OCI-LY7 (cell line): ENCODE measurements at regions not wholly inside any gene's neighbourhood (a gene's known extent, or its start where the extent isn't known, plus 50 kb on each side); places are given as distances from the start of the nearest gene placed in this dataset.

Experiments
- BruUV-seq: library from RNA; stranded (reverse); fragments of 400-500 nt; replicated peaks from 2 replicates; lab custom pipeline; 2021; lab: Mats Ljungman, UMichigan
- CTCF ChIA-PET: fragments of 300-600 bp; sonication (Branson Sonifier 250); formaldehyde crosslinking; loops from one replicate; lab custom pipeline; 2022; ENCODE audit warnings: antibody characterized with exemption; ENCODE audit not compliant: unreplicated experiment; lab: Charles Lee
- POLR2A ChIA-PET: fragments of 300-600 bp; sonication (Branson Sonifier 250); formaldehyde crosslinking; loops from one replicate; lab custom pipeline; 2022; ENCODE audit warnings: antibody characterized with exemption; lab: Charles Lee
- DNase-seq: peaks from one replicate; pipeline ENCODE4 v3.0.0-alpha.2; 2015; ENCODE audit warnings: low spot score
- H2AFZ ChIP-seq: fragments of 200-600 bp; sonication (generic), shearing (Covaris generic); 2 replicates; pipeline ENCODE4 v1.6.1; 2014; ENCODE audit warnings: mild to moderate bottlenecking, antibody characterized with exemption, low read length, moderate library complexity
- H3K27ac ChIP-seq: fragments of 200-600 bp; sonication (generic); 2 replicates; pipeline ENCODE4 v1.5.1; 2014; ENCODE audit warnings: mixed run types, low read depth, mild to moderate bottlenecking, moderate library complexity, low read length, inconsistent platforms; ENCODE audit not compliant: poor library complexity, severe bottlenecking
- H3K36me3 ChIP-seq: fragments of 200-600 bp; sonication (generic); 2 replicates; pipeline ENCODE4 v1.6.1; 2014; ENCODE audit warnings: mild to moderate bottlenecking, antibody characterized with exemption, low read length, moderate library complexity, mixed read lengths; ENCODE audit not compliant: insufficient read depth
- H3K4me1 ChIP-seq: fragments of 200-600 bp; sonication (generic); 2 replicates; pipeline ENCODE4 v1.5.1; 2014; ENCODE audit warnings: mild to moderate bottlenecking, low read length; ENCODE audit not compliant: insufficient read depth, poor library complexity, severe bottlenecking
- H3K4me2 ChIP-seq: fragments of 200-600 bp; sonication (generic); 2 replicates; pipeline ENCODE4 v1.6.1; 2014; ENCODE audit warnings: mild to moderate bottlenecking, low read length
- H3K4me3 ChIP-seq: fragments of 200-600 bp; sonication (generic); 2 replicates; pipeline ENCODE4 v1.5.1; 2014; ENCODE audit warnings: mild to moderate bottlenecking, low read depth, low read length; ENCODE audit not compliant: poor library complexity, severe bottlenecking
- H3K79me2 ChIP-seq: fragments of 200-600 bp; sonication (generic); 2 replicates; pipeline ENCODE4 v1.6.1; 2016; ENCODE audit warnings: low read depth, mild to moderate bottlenecking, low read length, moderate library complexity, mixed read lengths; ENCODE audit not compliant: insufficient read depth
- H3K9me2 ChIP-seq: fragments of 200-600 bp; sonication (generic); 2 replicates; pipeline ENCODE4 v1.6.1; 2016; ENCODE audit warnings: mild to moderate bottlenecking, low read length, mixed read lengths; ENCODE audit not compliant: insufficient read depth
- H3K9me3 ChIP-seq: fragments of 200-600 bp; sonication (generic); 2 replicates; pipeline ENCODE4 v1.6.1; 2014; ENCODE audit warnings: mild to moderate bottlenecking, mixed run types, low read length, mixed read lengths
- H4K20me1 ChIP-seq: fragments of 200-600 bp; sonication (generic); 2 replicates; pipeline ENCODE4 v1.6.1; 2014; ENCODE audit warnings: mild to moderate bottlenecking, antibody characterized with exemption, low read length, moderate library complexity, mixed read lengths; ENCODE audit not compliant: insufficient read depth
- EZH2phosphoT487 ChIP-seq: fragments of 200-600 bp; sonication (generic); IDR thresholded peaks from 2 replicates; pipeline ENCODE4 v1.6.1; 2018; ENCODE audit warnings: low read depth, borderline replicate concordance, mild to moderate bottlenecking, mixed run types, antibody characterized with exemption, low read length, moderate library complexity, mixed read lengths
- intact Hi-C: fragments of 100-400 bp; cut with micrococcal nuclease; formaldehyde crosslinking; loops from one replicate; pipeline ENCODE4 v1.10.0; 2022; ENCODE audit not compliant: unreplicated experiment
- TF ChIP-seq, protein P1 (sequence below): fragments of 200-600 bp; sonication (generic); conservative IDR thresholded peaks from 2 replicates; pipeline ENCODE4 v1.5.1; 2014; ENCODE audit warnings: mild to moderate bottlenecking, antibody characterized with exemption, low read length, moderate library complexity, mixed read lengths

DNA sequence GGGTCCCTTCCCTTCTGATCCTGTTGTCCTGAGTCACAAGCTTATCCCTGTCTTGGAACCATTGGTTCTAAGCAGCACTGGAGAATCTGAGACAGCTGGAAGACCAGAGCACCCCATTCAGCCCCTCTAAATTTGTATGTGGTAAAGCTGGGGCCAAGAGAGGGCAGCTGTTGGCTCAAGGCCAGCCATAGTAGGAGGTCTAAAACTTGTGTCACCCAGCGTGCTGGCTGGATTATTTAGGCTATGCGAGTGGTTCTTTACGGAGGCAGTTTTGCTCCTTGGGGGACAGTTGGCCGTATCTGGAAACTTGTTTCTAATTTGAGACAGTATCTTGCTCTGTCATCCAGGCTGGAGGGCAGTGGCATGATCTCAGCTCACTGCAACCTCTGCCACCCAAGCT is 69.6 kb upstream of the GSE1 start:
- TF ChIP-seq EZH2phosphoT487 = no peak
- TF ChIP-seq, protein P1, sequence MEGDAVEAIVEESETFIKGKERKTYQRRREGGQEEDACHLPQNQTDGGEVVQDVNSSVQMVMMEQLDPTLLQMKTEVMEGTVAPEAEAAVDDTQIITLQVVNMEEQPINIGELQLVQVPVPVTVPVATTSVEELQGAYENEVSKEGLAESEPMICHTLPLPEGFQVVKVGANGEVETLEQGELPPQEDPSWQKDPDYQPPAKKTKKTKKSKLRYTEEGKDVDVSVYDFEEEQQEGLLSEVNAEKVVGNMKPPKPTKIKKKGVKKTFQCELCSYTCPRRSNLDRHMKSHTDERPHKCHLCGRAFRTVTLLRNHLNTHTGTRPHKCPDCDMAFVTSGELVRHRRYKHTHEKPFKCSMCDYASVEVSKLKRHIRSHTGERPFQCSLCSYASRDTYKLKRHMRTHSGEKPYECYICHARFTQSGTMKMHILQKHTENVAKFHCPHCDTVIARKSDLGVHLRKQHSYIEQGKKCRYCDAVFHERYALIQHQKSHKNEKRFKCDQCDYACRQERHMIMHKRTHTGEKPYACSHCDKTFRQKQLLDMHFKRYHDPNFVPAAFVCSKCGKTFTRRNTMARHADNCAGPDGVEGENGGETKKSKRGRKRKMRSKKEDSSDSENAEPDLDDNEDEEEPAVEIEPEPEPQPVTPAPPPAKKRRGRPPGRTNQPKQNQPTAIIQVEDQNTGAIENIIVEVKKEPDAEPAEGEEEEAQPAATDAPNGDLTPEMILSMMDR = no peak
- CTCF ChIA-PET = no interaction called here
- POLR2A ChIA-PET = no interaction called here

GRCh38 chr16:85544016-85544415 is 69.1 kb upstream of the GSE1 start:
- Histone ChIP-seq H2AFZ (no peak overlapping the region), H3K36me3 (no peaks in the 10 kb centered on the region), H3K9me2 (no peaks in the 10 kb centered on the region), H3K4me1 (no peaks in the 10 kb centered on the region), H3K27ac (no peak overlapping the region), H3K9me3 (no peaks in the 10 kb centered on the region), H3K4me2 (no peak overlapping the region), H4K20me1 (no peaks in the 10 kb centered on the region), H3K4me3 (no peak overlapping the region), H3K79me2 (no peaks in the 10 kb centered on the region)
- TF ChIP-seq, protein P1 = no peak
- TF ChIP-seq EZH2phosphoT487 = no peak
- ChIA-PET CTCF (no interaction called here), POLR2A (interaction anchor here (0.6 kb wide), 1 partner anchor 201 kb away, joined by 7 read pairs; no protein-coding TSS in a partner anchor)
- no TSS peak for BruUV-seq
- intact Hi-C loops = no loop called here
- DNase-seq = no peak

More for the DNA sequence above, 69.6 kb upstream of the GSE1 start:
- Histone ChIP-seq H2AFZ (no peak overlapping the region), H3K79me2 (no peaks in the 10 kb centered on the region), H3K4me1 (no peaks in the 10 kb centered on the region), H3K9me3 (no peaks in the 10 kb centered on the region), H3K27ac (no peak overlapping the region), H3K9me2 (no peaks in the 10 kb centered on the region), H3K4me3 (no peak overlapping the region), H3K4me2 (no peak overlapping the region), H4K20me1 (no peaks in the 10 kb centered on the region), H3K36me3 (no peaks in the 10 kb centered on the region)
- no TSS peak for BruUV-seq
- no peak for DNase-seq
- intact Hi-C loops = no loop called here

DNA sequence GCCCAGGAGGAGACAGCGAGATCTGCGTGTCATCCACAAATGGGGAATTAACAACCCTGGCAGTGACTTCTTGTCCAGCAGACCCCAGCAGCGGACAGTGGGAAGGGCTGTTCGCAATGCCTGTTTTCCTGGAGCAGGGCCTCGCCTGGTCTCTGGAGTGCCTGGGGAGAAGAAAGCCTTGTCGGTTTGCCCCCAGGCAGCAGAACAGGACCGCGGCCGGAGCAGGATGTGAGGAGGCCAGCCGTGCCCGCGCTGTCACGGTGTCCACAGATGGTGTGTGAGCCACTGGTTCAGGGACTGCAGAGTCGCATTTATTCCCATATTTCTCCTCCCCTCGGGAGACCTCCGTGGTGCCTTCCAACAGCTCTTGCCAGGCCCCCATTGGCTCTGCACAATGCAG is 68.5 kb upstream of the GSE1 start:
- no peak overlapping the region for H2AFZ ChIP-seq
- ChIA-PET CTCF (no interaction called here), POLR2A (interaction anchor here (0.6 kb wide), 1 partner anchor 200 kb away, joined by 7 read pairs; no protein-coding TSS in a partner anchor)

More for the DNA sequence above, 68.5 kb upstream of the GSE1 start:
- no peaks in the 10 kb centered on the region for H4K20me1 ChIP-seq
- H3K4me1 ChIP-seq = no peaks in the 10 kb centered on the region
- no TSS peak for BruUV-seq
- H3K9me3 ChIP-seq = no peaks in the 10 kb centered on the region
- H3K27ac ChIP-seq = no peak overlapping the region
- no peak overlapping the region for H3K4me2 ChIP-seq
- no peaks in the 10 kb centered on the region for H3K9me2 ChIP-seq
- TF ChIP-seq, protein P1 = no peak
- TF ChIP-seq EZH2phosphoT487 = no peak
- no peaks in the 10 kb centered on the region for H3K36me3 ChIP-seq
- DNase-seq = no peak
- no peaks in the 10 kb centered on the region for H3K79me2 ChIP-seq
- no peak overlapping the region for H3K4me3 ChIP-seq
- intact Hi-C loops = no loop called here
